Ishikawa (cell line): ENCODE measurements at regions not wholly inside any gene's neighbourhood (a gene's known extent, or its start where the extent isn't known, plus 50 kb on each side); places are given as distances from the start of the nearest gene placed in this dataset.

Experiments
- CEBPB ChIP-seq: IDR thresholded peaks from 2 replicates; pipeline ENCODE4 v1.6.1; 2012
- CREB1 ChIP-seq: IDR thresholded peaks from 2 replicates; pipeline ENCODE4 v1.6.1; 2012; ENCODE audit warnings: low read depth
- EGR1 ChIP-seq: IDR thresholded peaks from 2 replicates; pipeline ENCODE4 v1.6.1; 2012
- EP300 ChIP-seq: IDR thresholded peaks from 2 replicates; pipeline ENCODE4 v1.6.1; 2012; ENCODE audit warnings: borderline replicate concordance
- FOXM1 ChIP-seq: IDR thresholded peaks from 2 replicates; pipeline ENCODE4 v1.6.1; 2012; ENCODE audit warnings: low read depth, borderline replicate concordance
- MAX ChIP-seq: IDR thresholded peaks from 2 replicates; pipeline ENCODE4 v1.6.1; 2012
- NFIC ChIP-seq: IDR thresholded peaks from 2 replicates; pipeline ENCODE4 v1.6.1; 2012
- RAD21 ChIP-seq: IDR thresholded peaks from 2 replicates; pipeline ENCODE4 v1.6.1; 2012; ENCODE audit warnings: low read depth
- REST ChIP-seq: IDR thresholded peaks from 2 replicates; pipeline ENCODE4 v1.6.1; 2012; ENCODE audit warnings: low read depth, mild to moderate bottlenecking
- TAF1 ChIP-seq: IDR thresholded peaks from 2 replicates; pipeline ENCODE4 v1.6.1; 2012; ENCODE audit warnings: low read depth, mild to moderate bottlenecking
- TCF12 ChIP-seq: IDR thresholded peaks from 2 replicates; pipeline ENCODE4 v1.6.1; 2012; ENCODE audit warnings: low read depth
- TEAD4 ChIP-seq: IDR thresholded peaks from 2 replicates; pipeline ENCODE4 v1.6.1; 2012
- USF1 ChIP-seq: IDR thresholded peaks from 2 replicates; pipeline ENCODE4 v1.6.1; 2012
- YY1 ChIP-seq: IDR thresholded peaks from 2 replicates; pipeline ENCODE4 v1.6.1; 2012; ENCODE audit warnings: low read depth
- ZBTB7A ChIP-seq: IDR thresholded peaks from 2 replicates; pipeline ENCODE4 v1.6.1; 2012; ENCODE audit warnings: low read depth

GRCh38 chr2:146413086-146413610, 1431.7 kb upstream of the ACVR2A start:
- TF ChIP-seq FOXM1 (no peak), REST (no peak), NFIC (no peak), RAD21 (no peak), YY1 (no peak), CEBPB (no peak), TEAD4 (no peak), TAF1 (no peak), MAX (no peak), EGR1 (no peak), ZBTB7A (no peak), EP300 (no peak), USF1 (no peak), TCF12 (no peak)

- TF ChIP-seq CREB1: no peak
- TF ChIP-seq EP300: no peak
- TF ChIP-seq NFIC: no peak
These were observed 1432.2 kb upstream of the ACVR2A start for GRCh38 chr2:146412625-146413024.

GRCh38 chr2:146392631-146393030, 1452.2 kb upstream of the ACVR2A start:
- no peak for TF ChIP-seq FOXM1
- no peak for TF ChIP-seq TEAD4
- no peak for TF ChIP-seq USF1
- no peak for TF ChIP-seq CREB1
- no peak for TF ChIP-seq YY1
- no peak for TF ChIP-seq TCF12
- no peak for TF ChIP-seq NFIC
- TF ChIP-seq REST: no peak
- no peak for TF ChIP-seq RAD21
- no peak for TF ChIP-seq CEBPB
- no peak for TF ChIP-seq EGR1
- no peak for TF ChIP-seq TAF1
- TF ChIP-seq MAX: no peak
- TF ChIP-seq ZBTB7A: no peak
- TF ChIP-seq EP300: no peak

- no peak for TF ChIP-seq TAF1
- no peak for TF ChIP-seq ZBTB7A
- TF ChIP-seq REST: no peak
- TF ChIP-seq NFIC: no peak
- TF ChIP-seq YY1: no peak
- no peak for TF ChIP-seq TEAD4
- TF ChIP-seq EGR1: no peak
- no peak for TF ChIP-seq RAD21
These were observed 1452.6 kb upstream of the ACVR2A start for GRCh38 chr2:146392186-146392585.

GRCh38 chr2:146388757-146389156, 1456.1 kb upstream of the ACVR2A start:
- TF ChIP-seq YY1 (no peak), FOXM1 (no peak), TAF1 (no peak), EGR1 (no peak)
